Fibroblast of villous mesenchyme (primary cell): ENCODE measurements at regions not wholly inside any gene's neighbourhood (a gene's known extent, or its start where the extent isn't known, plus 50 kb on each side); places are given as distances from the start of the nearest gene placed in this dataset.

Experiments used
- DNase-seq: peaks from one replicate; pipeline ENCODE4 v3.0.0-alpha.2; 2010; ENCODE audit warnings: low read depth
- H3K4me3 ChIP-seq: 2 replicates; pipeline ENCODE4 v1.5.1; 2011; ENCODE audit warnings: low read depth, mild to moderate bottlenecking, low read length
- TF ChIP-seq, protein P1 (sequence below): IDR thresholded peaks from 2 replicates; pipeline ENCODE4 v1.5.1; 2012; ENCODE audit warnings: low read depth, mild to moderate bottlenecking, low read length; ENCODE audit not compliant: insufficient read depth

- DNase-seq, result no peak
- no peak overlapping the region for H3K4me3 ChIP-seq
- TF ChIP-seq, protein P1, sequence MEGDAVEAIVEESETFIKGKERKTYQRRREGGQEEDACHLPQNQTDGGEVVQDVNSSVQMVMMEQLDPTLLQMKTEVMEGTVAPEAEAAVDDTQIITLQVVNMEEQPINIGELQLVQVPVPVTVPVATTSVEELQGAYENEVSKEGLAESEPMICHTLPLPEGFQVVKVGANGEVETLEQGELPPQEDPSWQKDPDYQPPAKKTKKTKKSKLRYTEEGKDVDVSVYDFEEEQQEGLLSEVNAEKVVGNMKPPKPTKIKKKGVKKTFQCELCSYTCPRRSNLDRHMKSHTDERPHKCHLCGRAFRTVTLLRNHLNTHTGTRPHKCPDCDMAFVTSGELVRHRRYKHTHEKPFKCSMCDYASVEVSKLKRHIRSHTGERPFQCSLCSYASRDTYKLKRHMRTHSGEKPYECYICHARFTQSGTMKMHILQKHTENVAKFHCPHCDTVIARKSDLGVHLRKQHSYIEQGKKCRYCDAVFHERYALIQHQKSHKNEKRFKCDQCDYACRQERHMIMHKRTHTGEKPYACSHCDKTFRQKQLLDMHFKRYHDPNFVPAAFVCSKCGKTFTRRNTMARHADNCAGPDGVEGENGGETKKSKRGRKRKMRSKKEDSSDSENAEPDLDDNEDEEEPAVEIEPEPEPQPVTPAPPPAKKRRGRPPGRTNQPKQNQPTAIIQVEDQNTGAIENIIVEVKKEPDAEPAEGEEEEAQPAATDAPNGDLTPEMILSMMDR, result no peak
These were observed 105.6 kb upstream of the MAMLD1 start for GRCh38 chrX:150257353-150258175.

DNA sequence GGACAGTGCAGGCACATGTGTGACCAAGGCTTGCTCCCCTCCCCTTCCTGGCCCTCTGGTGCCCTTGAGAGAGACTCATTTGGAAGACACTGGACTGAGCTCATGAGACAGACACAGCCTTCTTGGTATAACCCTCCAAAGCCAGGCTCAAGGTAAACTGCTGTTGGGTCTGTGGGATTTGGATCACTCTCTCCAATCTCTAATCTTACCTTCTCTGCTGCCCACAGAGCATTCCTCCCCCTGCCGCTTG is 105.0 kb upstream of the MAMLD1 start:
- H3K4me3 ChIP-seq, result no peak overlapping the region
- TF ChIP-seq, protein P1, result no peak
- no peak for DNase-seq

DNA sequence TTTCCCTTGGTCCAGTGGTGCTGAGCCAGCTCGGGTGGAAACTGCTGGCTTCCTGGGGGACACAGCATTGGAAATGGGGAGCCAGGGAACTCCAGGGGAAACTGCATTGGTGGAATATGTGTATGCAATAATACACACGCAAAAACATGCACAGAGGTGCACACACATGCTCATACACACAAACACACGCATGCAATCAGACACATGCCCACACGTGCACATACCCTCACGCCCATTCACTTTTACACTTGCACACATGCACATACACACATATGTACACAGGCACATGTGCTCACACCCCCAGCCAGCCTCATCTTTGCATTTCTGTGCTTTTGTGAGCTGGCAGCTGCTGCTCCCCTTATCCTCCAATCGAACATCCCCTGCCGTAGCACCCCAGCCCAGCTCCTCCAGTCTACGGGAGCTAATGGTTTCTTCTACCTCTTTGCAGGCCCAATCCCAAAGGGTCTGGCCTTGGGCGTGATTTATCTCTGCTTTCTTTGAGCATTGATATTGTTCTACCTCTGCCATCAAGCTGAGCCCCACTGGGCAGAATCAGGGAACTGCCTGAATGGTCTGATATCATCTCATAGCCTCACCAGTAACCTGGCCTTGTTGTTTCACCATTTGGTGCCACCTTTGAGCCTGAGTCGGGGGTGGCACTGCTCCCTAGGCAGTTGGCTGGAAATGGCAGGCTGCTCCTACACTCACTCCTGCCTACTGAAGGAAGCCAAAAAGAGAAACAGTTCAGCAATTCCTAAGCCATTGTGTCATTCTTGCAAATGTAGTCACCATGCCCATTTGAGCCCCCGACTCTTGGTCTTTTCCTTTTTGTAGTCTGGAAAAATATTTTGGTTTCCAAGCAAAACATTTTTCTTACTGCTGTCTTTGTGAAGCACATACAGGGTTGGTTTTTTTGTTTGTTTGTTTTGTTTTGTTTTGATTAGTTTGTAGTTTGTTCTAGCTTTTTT is 104.4 kb upstream of the MAMLD1 start:
- no peak for DNase-seq
- no peak overlapping the region for H3K4me3 ChIP-seq
- TF ChIP-seq, protein P1, result no peak

DNA sequence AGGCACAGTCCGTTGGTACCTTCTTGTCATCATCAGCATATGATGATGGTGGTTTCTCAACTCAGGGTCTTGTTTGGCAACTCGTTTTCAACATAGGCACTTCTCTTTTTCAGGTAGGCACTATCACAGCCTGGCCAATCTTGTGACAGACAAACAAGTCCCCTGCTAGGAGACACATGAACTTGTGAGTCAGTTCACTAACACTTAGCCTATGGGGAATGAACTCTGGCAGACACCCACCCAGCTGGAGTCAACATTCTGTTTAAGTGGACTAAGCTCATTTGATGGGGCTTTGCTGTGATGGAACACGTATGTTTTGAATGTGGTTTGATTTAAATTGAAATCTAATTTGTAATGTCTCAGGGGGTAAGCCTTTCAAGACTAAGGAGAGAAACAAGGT is 100.7 kb upstream of the MAMLD1 start:
- DNase-seq, result no peak
- no peak overlapping the region for H3K4me3 ChIP-seq
- TF ChIP-seq, protein P1, result no peak

GRCh38 chrX:150268839-150269355 is 94.2 kb upstream of the MAMLD1 start:
- TF ChIP-seq, protein P1, result no peak
- no peak overlapping the region for H3K4me3 ChIP-seq
- no peak for DNase-seq

- no peak overlapping the region for H3K4me3 ChIP-seq
- DNase-seq, result no peak
- TF ChIP-seq, protein P1, result no peak
These were observed 93.4 kb upstream of the MAMLD1 start for GRCh38 chrX:150269605-150270254.
